D721Med (cell line): ENCODE measurements at regions not wholly inside any gene's neighbourhood (a gene's known extent, or its start where the extent isn't known, plus 50 kb on each side); places are given as distances from the start of the nearest gene placed in this dataset.

Experiments used
- DNase-seq: peaks from one replicate; pipeline ENCODE4 v3.0.0; 2011; ENCODE audit warnings: low spot score; ENCODE audit not compliant: insufficient read length
- FAIRE-seq: peaks from 2 replicates; lab custom pipeline; 2011; peaks lifted over from hg19 to GRCh38; lab: Jason Lieb, UNC
- TF ChIP-seq, protein P1 (sequence below): IDR thresholded peaks from 2 replicates; pipeline ENCODE4 v1.5.1; 2012; ENCODE audit warnings: mild to moderate bottlenecking, control low read depth; ENCODE audit not compliant: insufficient read depth; ENCODE audit errors: missing control alignments

- TF ChIP-seq, protein P1, sequence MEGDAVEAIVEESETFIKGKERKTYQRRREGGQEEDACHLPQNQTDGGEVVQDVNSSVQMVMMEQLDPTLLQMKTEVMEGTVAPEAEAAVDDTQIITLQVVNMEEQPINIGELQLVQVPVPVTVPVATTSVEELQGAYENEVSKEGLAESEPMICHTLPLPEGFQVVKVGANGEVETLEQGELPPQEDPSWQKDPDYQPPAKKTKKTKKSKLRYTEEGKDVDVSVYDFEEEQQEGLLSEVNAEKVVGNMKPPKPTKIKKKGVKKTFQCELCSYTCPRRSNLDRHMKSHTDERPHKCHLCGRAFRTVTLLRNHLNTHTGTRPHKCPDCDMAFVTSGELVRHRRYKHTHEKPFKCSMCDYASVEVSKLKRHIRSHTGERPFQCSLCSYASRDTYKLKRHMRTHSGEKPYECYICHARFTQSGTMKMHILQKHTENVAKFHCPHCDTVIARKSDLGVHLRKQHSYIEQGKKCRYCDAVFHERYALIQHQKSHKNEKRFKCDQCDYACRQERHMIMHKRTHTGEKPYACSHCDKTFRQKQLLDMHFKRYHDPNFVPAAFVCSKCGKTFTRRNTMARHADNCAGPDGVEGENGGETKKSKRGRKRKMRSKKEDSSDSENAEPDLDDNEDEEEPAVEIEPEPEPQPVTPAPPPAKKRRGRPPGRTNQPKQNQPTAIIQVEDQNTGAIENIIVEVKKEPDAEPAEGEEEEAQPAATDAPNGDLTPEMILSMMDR: no peak
- DNase-seq (no peak), FAIRE-seq (no peak)
Measured at GRCh38 chr1:78291418-78291817, 199.4 kb upstream of the PTGFR start.

GRCh38 chr1:78291872-78292271, 198.9 kb upstream of the PTGFR start:
- no peak for FAIRE-seq
- no peak for DNase-seq
- TF ChIP-seq, protein P1: no peak

DNA sequence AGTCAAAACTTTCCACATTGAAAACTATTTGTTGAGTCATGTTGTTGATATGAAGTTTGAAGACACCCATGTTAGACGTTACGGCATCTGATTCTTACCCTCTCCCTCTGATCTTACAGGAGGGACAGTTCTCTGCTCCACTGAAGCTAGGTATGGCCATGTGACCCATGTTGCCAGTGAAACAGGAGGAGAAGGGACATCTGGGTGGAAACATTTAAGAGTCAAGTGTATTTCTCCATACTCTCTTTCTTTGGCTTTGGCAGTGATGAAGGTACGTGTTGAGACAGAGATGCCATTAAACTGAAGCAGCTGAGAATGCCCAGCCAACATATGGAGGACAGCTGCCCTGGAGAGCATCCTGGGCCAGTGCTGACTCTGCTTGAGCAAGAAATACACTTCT, 198.4 kb upstream of the PTGFR start:
- TF ChIP-seq, protein P1: no peak
- DNase-seq (no peak), FAIRE-seq (no peak)

DNA sequence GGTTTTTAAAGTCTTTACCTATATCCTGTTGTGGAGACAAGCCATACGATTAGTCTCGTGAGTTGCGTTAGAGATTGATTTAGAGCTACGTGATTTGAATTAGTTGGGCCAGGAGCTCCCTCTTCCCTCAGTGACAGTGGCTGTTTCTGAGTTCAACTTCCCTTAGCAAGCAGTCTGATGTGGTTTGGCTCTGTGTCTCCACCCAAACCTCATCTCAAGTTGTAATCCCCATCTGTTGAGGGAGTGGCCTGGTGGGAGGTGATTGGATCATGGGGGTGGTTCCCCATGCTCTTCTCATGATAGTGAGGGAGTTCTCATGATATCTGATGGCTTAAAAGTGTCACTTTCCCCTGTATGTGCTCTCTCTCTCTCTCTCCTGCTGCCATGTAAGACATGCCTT, 192.9 kb upstream of the PTGFR start:
- TF ChIP-seq, protein P1: no peak
- no peak for DNase-seq
- no peak for FAIRE-seq

GRCh38 chr1:78298349-78298748, 192.4 kb upstream of the PTGFR start:
- no peak for FAIRE-seq
- DNase-seq: no peak
- TF ChIP-seq, protein P1: no peak

DNA sequence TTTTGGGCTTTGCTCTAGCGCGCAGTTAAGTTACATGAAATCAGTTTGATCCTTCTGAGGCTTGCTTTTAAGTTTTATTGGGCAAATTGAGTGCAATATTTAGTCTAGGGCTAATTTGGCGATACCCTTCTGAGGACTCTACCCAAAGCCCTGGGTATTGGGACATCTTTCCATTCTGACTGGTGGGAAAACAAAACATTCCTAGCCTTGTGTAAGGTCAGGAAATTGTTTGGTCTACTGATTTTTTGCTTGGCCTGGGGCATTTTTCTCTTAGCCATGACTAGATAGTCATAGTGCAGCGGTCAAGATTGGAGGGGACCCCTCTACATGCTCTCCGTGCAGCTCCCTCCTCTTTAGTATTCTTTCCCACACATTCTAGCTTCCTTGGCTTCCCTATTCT, 189.6 kb upstream of the PTGFR start:
- FAIRE-seq (no peak), DNase-seq (no peak)
- TF ChIP-seq, protein P1: no peak

- TF ChIP-seq, protein P1: no peak
- no peak for DNase-seq
- no peak for FAIRE-seq
Measured at GRCh38 chr1:78303620-78304019, 187.2 kb upstream of the PTGFR start.
